HCT116 (cell line): ENCODE measurements at regions not wholly inside any gene's neighbourhood (a gene's known extent, or its start where the extent isn't known, plus 50 kb on each side); places are given as distances from the start of the nearest gene placed in this dataset.

Source experiments
- CEBPB ChIP-seq: IDR thresholded peaks from 2 replicates; pipeline ENCODE4 v1.6.1; 2012; ENCODE audit warnings: low read depth
- EZH2 ChIP-seq: fragments of 200-600 bp; sonication (generic); IDR thresholded peaks from 2 replicates; pipeline ENCODE4 v1.6.1; 2017; ENCODE audit warnings: antibody characterized with exemption, mixed run types
- JUND ChIP-seq: IDR thresholded peaks from 2 replicates; pipeline ENCODE4 v1.6.1; 2012
- POLR2A ChIP-seq: IDR thresholded peaks from 2 replicates; pipeline ENCODE4 v1.7.0; 2011; ENCODE audit warnings: borderline replicate concordance; ENCODE audit not compliant: insufficient read depth, insufficient read length; ENCODE audit errors: extremely low read depth
- POLR2AphosphoS5 ChIP-seq: IDR thresholded peaks from 2 replicates; pipeline ENCODE4 v1.6.1; 2011; ENCODE audit warnings: mild to moderate bottlenecking, low read depth, low read length, moderate library complexity
- SP1 ChIP-seq: IDR thresholded peaks from 2 replicates; pipeline ENCODE4 v1.6.1; 2012; ENCODE audit warnings: low read depth
- YY1 ChIP-seq: IDR thresholded peaks from 2 replicates; pipeline ENCODE4 v1.6.1; 2011; ENCODE audit warnings: low read length, low read depth, moderate library complexity, mild to moderate bottlenecking; ENCODE audit not compliant: insufficient replicate concordance; ENCODE audit errors: extremely low read depth
- ZNF274 ChIP-seq: fragments of 200-500 bp; sonication (Bioruptor generic); IDR thresholded peaks from 2 replicates; pipeline ENCODE4 v1.6.1; 2014; ENCODE audit warnings: mild to moderate bottlenecking, low read depth, low read length, inconsistent platforms
- TF ChIP-seq, protein P1 (sequence below), 3 experiments: fragments of 200-600 bp in 1 of 3; sonication (generic) in 1 of 3; IDR thresholded peaks in 2 of 3; conservative IDR thresholded peaks in 1 of 3; 2 replicates each; pipeline ENCODE4 v1.5.1; 2012 to 2017; ENCODE audit warnings: low read depth in 2 of 3, low read length in 2 of 3, antibody characterized with exemption in 1 of 3, borderline replicate concordance in 1 of 3, control low read depth in 1 of 3, mild to moderate bottlenecking in 1 of 3, mixed read lengths in 1 of 3, mixed run types in 1 of 3, moderate library complexity in 1 of 3; ENCODE audit not compliant: insufficient read depth in 1 of 3
- TF ChIP-seq, protein P2 (sequence below): IDR thresholded peaks from 2 replicates; pipeline ENCODE4 v1.6.1; 2012; ENCODE audit warnings: low read depth
- TF ChIP-seq, protein P3 (sequence below): IDR thresholded peaks from 2 replicates; pipeline ENCODE4 v1.6.1; 2012

DNA sequence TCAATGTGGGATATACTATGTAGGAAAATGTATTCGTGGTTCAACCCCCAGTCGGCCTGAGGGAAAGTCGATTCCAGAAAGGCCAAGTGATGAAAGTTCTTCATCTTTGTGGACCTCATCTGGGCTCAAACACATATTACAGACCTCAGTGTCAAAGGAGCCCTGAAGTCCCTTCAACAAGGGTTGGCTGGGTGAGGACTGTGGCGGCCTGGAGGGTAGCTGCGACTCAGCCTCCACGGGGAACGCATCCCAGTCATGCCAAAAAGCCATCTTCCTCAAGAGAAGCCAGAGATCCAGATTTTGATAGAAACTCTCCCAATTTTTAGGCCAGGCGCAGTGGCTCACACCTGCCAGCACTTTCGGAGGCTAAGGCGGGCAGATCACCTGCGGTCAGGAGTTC lies 158.6 kb upstream of the PTPN1 start:
- TF ChIP-seq, protein P1, sequence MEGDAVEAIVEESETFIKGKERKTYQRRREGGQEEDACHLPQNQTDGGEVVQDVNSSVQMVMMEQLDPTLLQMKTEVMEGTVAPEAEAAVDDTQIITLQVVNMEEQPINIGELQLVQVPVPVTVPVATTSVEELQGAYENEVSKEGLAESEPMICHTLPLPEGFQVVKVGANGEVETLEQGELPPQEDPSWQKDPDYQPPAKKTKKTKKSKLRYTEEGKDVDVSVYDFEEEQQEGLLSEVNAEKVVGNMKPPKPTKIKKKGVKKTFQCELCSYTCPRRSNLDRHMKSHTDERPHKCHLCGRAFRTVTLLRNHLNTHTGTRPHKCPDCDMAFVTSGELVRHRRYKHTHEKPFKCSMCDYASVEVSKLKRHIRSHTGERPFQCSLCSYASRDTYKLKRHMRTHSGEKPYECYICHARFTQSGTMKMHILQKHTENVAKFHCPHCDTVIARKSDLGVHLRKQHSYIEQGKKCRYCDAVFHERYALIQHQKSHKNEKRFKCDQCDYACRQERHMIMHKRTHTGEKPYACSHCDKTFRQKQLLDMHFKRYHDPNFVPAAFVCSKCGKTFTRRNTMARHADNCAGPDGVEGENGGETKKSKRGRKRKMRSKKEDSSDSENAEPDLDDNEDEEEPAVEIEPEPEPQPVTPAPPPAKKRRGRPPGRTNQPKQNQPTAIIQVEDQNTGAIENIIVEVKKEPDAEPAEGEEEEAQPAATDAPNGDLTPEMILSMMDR (IDR thresholded peaks at IDR 0.05 in 2 of 3, conservative IDR thresholded peaks at IDR 0.05 in 1 of 3; ENCODE audit: borderline replicate concordance in 1 of 3, insufficient read depth in 1 of 3, low read depth in 2 of 3, low read length in 2 of 3), result no peak
- TF ChIP-seq, protein P2, sequence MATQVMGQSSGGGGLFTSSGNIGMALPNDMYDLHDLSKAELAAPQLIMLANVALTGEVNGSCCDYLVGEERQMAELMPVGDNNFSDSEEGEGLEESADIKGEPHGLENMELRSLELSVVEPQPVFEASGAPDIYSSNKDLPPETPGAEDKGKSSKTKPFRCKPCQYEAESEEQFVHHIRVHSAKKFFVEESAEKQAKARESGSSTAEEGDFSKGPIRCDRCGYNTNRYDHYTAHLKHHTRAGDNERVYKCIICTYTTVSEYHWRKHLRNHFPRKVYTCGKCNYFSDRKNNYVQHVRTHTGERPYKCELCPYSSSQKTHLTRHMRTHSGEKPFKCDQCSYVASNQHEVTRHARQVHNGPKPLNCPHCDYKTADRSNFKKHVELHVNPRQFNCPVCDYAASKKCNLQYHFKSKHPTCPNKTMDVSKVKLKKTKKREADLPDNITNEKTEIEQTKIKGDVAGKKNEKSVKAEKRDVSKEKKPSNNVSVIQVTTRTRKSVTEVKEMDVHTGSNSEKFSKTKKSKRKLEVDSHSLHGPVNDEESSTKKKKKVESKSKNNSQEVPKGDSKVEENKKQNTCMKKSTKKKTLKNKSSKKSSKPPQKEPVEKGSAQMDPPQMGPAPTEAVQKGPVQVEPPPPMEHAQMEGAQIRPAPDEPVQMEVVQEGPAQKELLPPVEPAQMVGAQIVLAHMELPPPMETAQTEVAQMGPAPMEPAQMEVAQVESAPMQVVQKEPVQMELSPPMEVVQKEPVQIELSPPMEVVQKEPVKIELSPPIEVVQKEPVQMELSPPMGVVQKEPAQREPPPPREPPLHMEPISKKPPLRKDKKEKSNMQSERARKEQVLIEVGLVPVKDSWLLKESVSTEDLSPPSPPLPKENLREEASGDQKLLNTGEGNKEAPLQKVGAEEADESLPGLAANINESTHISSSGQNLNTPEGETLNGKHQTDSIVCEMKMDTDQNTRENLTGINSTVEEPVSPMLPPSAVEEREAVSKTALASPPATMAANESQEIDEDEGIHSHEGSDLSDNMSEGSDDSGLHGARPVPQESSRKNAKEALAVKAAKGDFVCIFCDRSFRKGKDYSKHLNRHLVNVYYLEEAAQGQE, result no peak
- TF ChIP-seq CEBPB, result no peak
- no peak for TF ChIP-seq POLR2A
- TF ChIP-seq JUND, result no peak
- no peak for TF ChIP-seq EZH2
- no peak for TF ChIP-seq SP1
- TF ChIP-seq, protein P3, sequence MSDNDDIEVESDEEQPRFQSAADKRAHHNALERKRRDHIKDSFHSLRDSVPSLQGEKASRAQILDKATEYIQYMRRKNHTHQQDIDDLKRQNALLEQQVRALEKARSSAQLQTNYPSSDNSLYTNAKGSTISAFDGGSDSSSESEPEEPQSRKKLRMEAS, result no peak
- TF ChIP-seq POLR2AphosphoS5, result no peak
- no peak for TF ChIP-seq YY1
- no peak for TF ChIP-seq ZNF274
